ENCODE measurements at regions not wholly inside any gene's neighbourhood (a gene's known extent, or its start where the extent isn't known, plus 50 kb on each side); places are given as distances from the start of the nearest gene placed in this dataset.

DNA sequence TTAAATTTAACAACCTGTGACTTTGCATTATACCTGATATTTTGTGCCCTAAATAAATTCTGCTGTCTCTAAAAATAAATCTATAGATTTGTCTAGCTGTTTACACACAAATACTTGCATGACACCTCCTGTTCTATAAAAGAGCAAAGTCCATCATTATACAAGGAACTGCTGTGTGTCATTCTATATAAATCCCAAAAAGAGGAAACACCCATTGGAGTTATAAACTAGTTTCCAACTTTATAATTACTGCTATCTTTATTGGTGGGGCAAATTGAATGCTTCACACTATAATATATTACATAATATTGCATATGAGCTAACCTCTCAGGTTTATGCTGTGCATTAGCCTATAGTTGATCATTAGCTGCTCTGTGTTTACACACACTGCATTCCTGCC lies 504.4 kb downstream of the SATB2 start:
- DNase-seq (ENCODE audit: extremely low spot score, unreplicated experiment) = no peak
- no peak for TF ChIP-seq CTCF (IDR thresholded peaks at IDR 0.05)
- H3K4me1 Mint-ChIP-seq (ENCODE audit: unreplicated experiment) = no peaks in the 10 kb centered on the region
- H3K27me3 Mint-ChIP-seq (ENCODE audit: unreplicated experiment) = peaks cover 3% of the 10 kb centered on the region
- H3K27ac Mint-ChIP-seq (ENCODE audit: unreplicated experiment) = no peak overlapping the region
- H3K36me3 Mint-ChIP-seq (ENCODE audit: unreplicated experiment) = no peaks in the 10 kb centered on the region
- no peak overlapping the region for H3K4me3 Mint-ChIP-seq (ENCODE audit: unreplicated experiment)
- H3K9me3 Mint-ChIP-seq (ENCODE audit: unreplicated experiment) = no peaks in the 10 kb centered on the region

GRCh38 chr2:198950803-198951202 lies 506.9 kb downstream of the SATB2 start:
- H3K36me3 Mint-ChIP-seq (ENCODE audit: unreplicated experiment) = no peaks in the 10 kb centered on the region
- peaks cover 3% of the 10 kb centered on the region for H3K27me3 Mint-ChIP-seq (ENCODE audit: unreplicated experiment)
- no peak for DNase-seq (ENCODE audit: extremely low spot score, unreplicated experiment)
- no peaks in the 10 kb centered on the region for H3K9me3 Mint-ChIP-seq (ENCODE audit: unreplicated experiment)
- TF ChIP-seq CTCF (IDR thresholded peaks at IDR 0.05) = no peak
- H3K27ac Mint-ChIP-seq (ENCODE audit: unreplicated experiment) = no peak overlapping the region
- H3K4me1 Mint-ChIP-seq (ENCODE audit: unreplicated experiment) = no peaks in the 10 kb centered on the region
- no peak overlapping the region for H3K4me3 Mint-ChIP-seq (ENCODE audit: unreplicated experiment)

GRCh38 chr2:198945496-198945895 lies 512.2 kb downstream of the SATB2 start:
- no peak for DNase-seq (ENCODE audit: extremely low spot score, unreplicated experiment)
- Mint-ChIP-seq H3K36me3 (ENCODE audit: unreplicated experiment) (no peaks in the 10 kb centered on the region), H3K4me3 (ENCODE audit: unreplicated experiment) (no peak overlapping the region), H3K27ac (ENCODE audit: unreplicated experiment) (no peak overlapping the region), H3K9me3 (ENCODE audit: unreplicated experiment) (no peaks in the 10 kb centered on the region), H3K4me1 (ENCODE audit: unreplicated experiment) (no peaks in the 10 kb centered on the region), H3K27me3 (ENCODE audit: unreplicated experiment) (no peaks in the 10 kb centered on the region)
- no peak for TF ChIP-seq CTCF (IDR thresholded peaks at IDR 0.05)

DNA sequence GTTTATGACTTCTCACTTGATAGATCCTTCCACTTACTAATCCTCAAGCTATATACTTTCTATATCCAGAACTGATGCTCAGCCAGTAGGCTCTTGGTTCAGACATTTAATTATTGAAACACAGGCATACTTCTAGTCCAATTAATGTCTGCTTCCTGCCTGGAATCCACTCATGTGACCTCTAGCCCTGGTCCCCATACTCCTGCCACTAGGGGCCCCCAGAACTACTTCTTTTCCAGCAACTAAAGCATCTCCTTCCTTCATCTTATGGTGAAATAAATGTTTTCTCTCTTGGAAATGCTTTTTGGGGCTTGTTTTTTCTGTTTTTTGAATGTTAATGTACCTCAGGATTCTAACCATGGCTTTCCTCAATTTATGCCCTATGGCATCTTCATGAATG lies 527.6 kb downstream of the SATB2 start:
- Mint-ChIP-seq H3K27me3 (ENCODE audit: unreplicated experiment) (peaks cover 9% of the 10 kb centered on the region), H3K36me3 (ENCODE audit: unreplicated experiment) (no peaks in the 10 kb centered on the region), H3K4me1 (ENCODE audit: unreplicated experiment) (no peaks in the 10 kb centered on the region), H3K4me3 (ENCODE audit: unreplicated experiment) (no peak overlapping the region), H3K27ac (ENCODE audit: unreplicated experiment) (no peak overlapping the region), H3K9me3 (ENCODE audit: unreplicated experiment) (peaks cover 8% of the 10 kb centered on the region)
- TF ChIP-seq CTCF (IDR thresholded peaks at IDR 0.05) = no peak
- DNase-seq (ENCODE audit: extremely low spot score, unreplicated experiment) = no peak

GRCh38 chr2:198928026-198928425 lies 529.7 kb downstream of the SATB2 start:
- Mint-ChIP-seq H3K27me3 (ENCODE audit: unreplicated experiment) (peaks cover 11% of the 10 kb centered on the region), H3K27ac (ENCODE audit: unreplicated experiment) (no peak overlapping the region), H3K36me3 (ENCODE audit: unreplicated experiment) (no peaks in the 10 kb centered on the region), H3K4me1 (ENCODE audit: unreplicated experiment) (no peaks in the 10 kb centered on the region), H3K4me3 (ENCODE audit: unreplicated experiment) (no peak overlapping the region), H3K9me3 (ENCODE audit: unreplicated experiment) (peaks cover 5% of the 10 kb centered on the region)
- DNase-seq (ENCODE audit: extremely low spot score, unreplicated experiment) = no peak
- no peak for TF ChIP-seq CTCF (IDR thresholded peaks at IDR 0.05)

Data from osteocyte (in vitro differentiated cells).